Vagina (tissue), 2 donors: ENCODE measurements at regions not wholly inside any gene's neighbourhood (a gene's known extent, or its start where the extent isn't known, plus 50 kb on each side); places are given as distances from the start of the nearest gene placed in this dataset.
A peak's percentile ranks its signal among the peaks of the same experiment; 100 is the strongest.

Source experiments
- DNase-seq, 2 donors: peaks; one replicate each; pipeline ENCODE4 v3.0.0-alpha.2; 2017; ENCODE audit errors: extremely low spot score in 2 of 2
- H3K27ac ChIP-seq: fragments of 200-600 bp; sonication (generic); one replicate; pipeline ENCODE4 v1.5.1; 2019
- H3K27me3 ChIP-seq: fragments of 200-600 bp; sonication (generic); one replicate; pipeline ENCODE4 v1.5.1; 2019
- H3K36me3 ChIP-seq, 2 donors: fragments of 200-600 bp; sonication (generic); one replicate each; pipeline ENCODE4 v1.5.1; 2017 to 2019
- H3K4me1 ChIP-seq: fragments of 200-600 bp; sonication (generic); one replicate; pipeline ENCODE4 v1.5.1; 2019
- H3K4me3 ChIP-seq, 2 donors: fragments of 200-600 bp; sonication (generic); 1 replicate in 1 of 2; 2 replicates in 1 of 2; pipeline ENCODE4 v1.5.1; 2016 to 2019
- H3K9me3 ChIP-seq: fragments of 200-600 bp; sonication (generic); one replicate; pipeline ENCODE4 v1.5.1; 2019
- POLR2A ChIP-seq, 2 donors: fragments of 450-650 bp; IDR thresholded peaks; one replicate each; pipeline ENCODE4 v1.6.1; 2017; ENCODE audit warnings: antibody characterized with exemption in 2 of 2, mild to moderate bottlenecking in 2 of 2, moderate library complexity in 2 of 2
- POLR2AphosphoS5 ChIP-seq, 2 donors: sonication (generic); formaldehyde crosslinking; IDR thresholded peaks; one replicate each; pipeline ENCODE4 v1.9.0; 2017; ENCODE audit warnings: antibody characterized with exemption in 2 of 2, mild to moderate bottlenecking in 2 of 2, low read depth in 1 of 2; ENCODE audit not compliant: insufficient read depth in 1 of 2
- intact Hi-C: fragments of 100-400 bp; cut with DNase I; formaldehyde crosslinking; loops from one replicate; pipeline ENCODE4 v1.15.1; 2023
- TF ChIP-seq, protein P1 (sequence below), 3 experiments: fragments of 450-650 bp in 2 of 3; fragments of 200-600 bp in 1 of 3; sonication (generic) in 1 of 3; IDR thresholded peaks; one replicate each; pipeline ENCODE4 v1.5.1; 2017 to 2019; ENCODE audit warnings: antibody characterized with exemption in 3 of 3, mild to moderate bottlenecking in 2 of 3, moderate library complexity in 2 of 3

- peak in 1 of 2 donors; percentile 85 for DNase-seq
- Histone ChIP-seq H3K9me3 (no peaks in the 10 kb centered on the region), H3K27ac (no peak overlapping the region), H3K4me1 (no peaks in the 10 kb centered on the region), H3K4me3 (no peak overlapping the region), H3K27me3 (no peaks in the 10 kb centered on the region), H3K36me3 (no peaks in the 10 kb centered on the region)
- intact Hi-C loops = no loop called here
- TF ChIP-seq POLR2AphosphoS5 (IDR thresholded peaks at IDR 0.05; ENCODE audit: insufficient read depth in 1 of 2, low read depth in 1 of 2) (no peak), POLR2A (IDR thresholded peaks at IDR 0.05) (no peak)
- TF ChIP-seq, protein P1, sequence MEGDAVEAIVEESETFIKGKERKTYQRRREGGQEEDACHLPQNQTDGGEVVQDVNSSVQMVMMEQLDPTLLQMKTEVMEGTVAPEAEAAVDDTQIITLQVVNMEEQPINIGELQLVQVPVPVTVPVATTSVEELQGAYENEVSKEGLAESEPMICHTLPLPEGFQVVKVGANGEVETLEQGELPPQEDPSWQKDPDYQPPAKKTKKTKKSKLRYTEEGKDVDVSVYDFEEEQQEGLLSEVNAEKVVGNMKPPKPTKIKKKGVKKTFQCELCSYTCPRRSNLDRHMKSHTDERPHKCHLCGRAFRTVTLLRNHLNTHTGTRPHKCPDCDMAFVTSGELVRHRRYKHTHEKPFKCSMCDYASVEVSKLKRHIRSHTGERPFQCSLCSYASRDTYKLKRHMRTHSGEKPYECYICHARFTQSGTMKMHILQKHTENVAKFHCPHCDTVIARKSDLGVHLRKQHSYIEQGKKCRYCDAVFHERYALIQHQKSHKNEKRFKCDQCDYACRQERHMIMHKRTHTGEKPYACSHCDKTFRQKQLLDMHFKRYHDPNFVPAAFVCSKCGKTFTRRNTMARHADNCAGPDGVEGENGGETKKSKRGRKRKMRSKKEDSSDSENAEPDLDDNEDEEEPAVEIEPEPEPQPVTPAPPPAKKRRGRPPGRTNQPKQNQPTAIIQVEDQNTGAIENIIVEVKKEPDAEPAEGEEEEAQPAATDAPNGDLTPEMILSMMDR (IDR thresholded peaks at IDR 0.05) = no peak
Measured at GRCh38 chr1:29632806-29633615, 396.7 kb downstream of the PTPRU start.

DNA sequence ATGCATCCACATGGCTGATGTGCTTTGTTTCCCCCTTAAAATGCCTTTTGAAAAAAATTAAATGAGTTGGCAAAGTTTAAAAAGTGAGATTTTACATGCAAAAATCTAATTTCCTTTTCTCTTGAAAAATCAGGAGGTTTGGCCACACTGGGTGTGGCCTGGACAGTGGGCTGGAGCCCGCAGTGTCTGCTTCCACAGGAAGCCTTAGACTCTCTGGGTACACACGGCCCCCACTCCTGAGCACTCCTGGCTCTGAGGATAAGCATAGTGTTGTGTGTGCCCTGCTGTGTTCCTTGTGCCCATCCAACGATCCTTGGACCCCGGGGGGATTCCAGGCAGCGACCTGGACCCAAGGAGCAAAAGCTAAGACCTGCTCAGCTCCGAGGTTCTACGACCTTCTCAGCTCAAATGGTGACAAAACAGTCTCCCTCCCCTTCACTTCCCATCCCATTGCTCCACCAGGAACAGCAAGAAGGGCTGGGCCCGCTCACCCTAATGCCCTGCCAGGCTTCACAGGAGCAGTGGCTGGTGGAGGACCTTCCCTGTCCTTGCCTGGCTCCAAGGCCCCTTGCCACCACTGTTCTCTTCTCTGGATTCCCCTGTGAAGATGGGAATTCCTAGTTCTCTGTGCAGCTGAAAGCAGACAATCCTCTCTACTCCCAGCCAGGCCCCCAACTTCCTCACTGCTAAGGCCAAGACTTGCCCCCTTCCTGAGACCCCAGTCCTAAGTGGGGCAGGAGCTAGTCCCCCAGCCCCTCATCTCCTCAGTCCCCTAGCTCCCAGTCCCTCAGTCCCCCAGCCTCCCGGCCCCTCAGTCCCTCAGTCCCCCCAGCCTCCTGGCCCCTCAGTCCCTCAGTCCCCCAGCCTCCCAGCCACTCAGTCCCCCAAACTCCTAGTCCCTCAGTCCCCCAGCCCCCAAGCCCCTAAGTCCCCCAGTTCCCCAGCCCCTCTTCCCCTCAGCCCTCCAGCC is 395.8 kb downstream of the PTPRU start:
- Histone ChIP-seq H3K4me1 (no peaks in the 10 kb centered on the region), H3K4me3 (no peak overlapping the region), H3K36me3 (no peaks in the 10 kb centered on the region), H3K9me3 (no peaks in the 10 kb centered on the region), H3K27me3 (no peaks in the 10 kb centered on the region), H3K27ac (no peak overlapping the region)
- peak in 1 of 2 donors; percentile 67 for DNase-seq
- intact Hi-C loops = no loop called here
- TF ChIP-seq POLR2A (IDR thresholded peaks at IDR 0.05) (no peak), POLR2AphosphoS5 (IDR thresholded peaks at IDR 0.05; ENCODE audit: insufficient read depth in 1 of 2, low read depth in 1 of 2) (no peak)
- TF ChIP-seq, protein P1 (IDR thresholded peaks at IDR 0.05) = no peak

GRCh38 chr1:29631361-29631760 is 395.0 kb downstream of the PTPRU start:
- intact Hi-C loops = no loop called here
- DNase-seq = peak in 1 of 2 donors; percentile 8
- Histone ChIP-seq H3K9me3 (no peaks in the 10 kb centered on the region), H3K27me3 (no peaks in the 10 kb centered on the region), H3K4me1 (no peaks in the 10 kb centered on the region), H3K36me3 (no peaks in the 10 kb centered on the region), H3K4me3 (no peak overlapping the region), H3K27ac (no peak overlapping the region)
- TF ChIP-seq, protein P1 (IDR thresholded peaks at IDR 0.05) = no peak
- TF ChIP-seq POLR2A (IDR thresholded peaks at IDR 0.05) (no peak), POLR2AphosphoS5 (IDR thresholded peaks at IDR 0.05; ENCODE audit: insufficient read depth in 1 of 2, low read depth in 1 of 2) (no peak)

DNA sequence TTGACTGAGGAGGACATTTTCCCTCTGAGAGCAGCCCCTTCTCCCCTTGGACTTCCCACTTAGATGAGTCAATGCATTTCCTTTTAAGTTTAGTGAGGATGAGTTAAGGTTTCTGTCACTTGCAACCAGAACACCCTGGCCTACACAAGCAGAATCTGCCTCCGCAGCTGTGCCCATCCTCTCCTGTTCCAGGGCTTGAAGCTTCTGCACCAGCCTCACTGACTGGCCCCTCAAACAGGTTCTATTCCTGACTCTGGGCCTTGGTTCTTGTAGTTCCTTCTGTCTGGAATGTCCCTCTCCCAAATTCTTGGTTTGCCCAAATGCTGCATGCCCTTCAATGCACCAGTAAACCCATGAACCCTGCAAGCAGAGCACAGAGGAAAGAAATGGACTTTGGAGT is 394.4 kb downstream of the PTPRU start:
- H3K9me3 ChIP-seq = no peaks in the 10 kb centered on the region
- peak; percentile 40 to 65 for DNase-seq
- H3K27me3 ChIP-seq = no peaks in the 10 kb centered on the region
- no peak overlapping the region for H3K27ac ChIP-seq
- TF ChIP-seq, protein P1 (IDR thresholded peaks at IDR 0.05) = no peak
- TF ChIP-seq POLR2A (IDR thresholded peaks at IDR 0.05) = no peak
- no peak for TF ChIP-seq POLR2AphosphoS5 (IDR thresholded peaks at IDR 0.05; ENCODE audit: insufficient read depth in 1 of 2, low read depth in 1 of 2)
- H3K36me3 ChIP-seq = no peaks in the 10 kb centered on the region
- no peak overlapping the region for H3K4me3 ChIP-seq
- H3K4me1 ChIP-seq = no peaks in the 10 kb centered on the region
- intact Hi-C loops = no loop called here
